ELR (cell line): ENCODE measurements at regions not wholly inside any gene's neighbourhood (a gene's known extent, or its start where the extent isn't known, plus 50 kb on each side); places are given as distances from the start of the nearest gene placed in this dataset.
A peak's percentile ranks its signal among the peaks of the same experiment; 100 is the strongest.

ENCODE experiments used
- DNase-seq: peaks from one replicate; pipeline ENCODE4 v3.0.0-alpha.2; 2015; ENCODE audit warnings: low read depth

DNA sequence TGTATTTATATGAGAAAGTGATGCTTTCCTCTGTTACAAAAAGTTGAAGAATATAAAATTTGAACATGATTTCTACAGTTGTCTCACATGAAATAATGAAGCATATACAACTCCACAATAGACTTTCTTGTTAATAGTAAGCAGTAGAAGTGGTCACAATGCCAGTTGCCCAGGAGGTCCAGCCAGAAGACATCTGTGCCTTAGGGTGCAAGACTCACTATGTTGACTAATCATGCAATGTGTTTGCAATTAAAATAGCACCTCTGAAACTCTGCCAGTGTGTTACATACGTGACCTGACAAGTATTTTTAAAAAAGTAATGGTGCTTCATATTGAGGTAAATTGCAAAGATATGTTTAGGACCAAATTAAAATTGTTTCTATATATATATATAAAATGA is 547.2 kb downstream of the ETV1 start:
- no peak for DNase-seq

DNA sequence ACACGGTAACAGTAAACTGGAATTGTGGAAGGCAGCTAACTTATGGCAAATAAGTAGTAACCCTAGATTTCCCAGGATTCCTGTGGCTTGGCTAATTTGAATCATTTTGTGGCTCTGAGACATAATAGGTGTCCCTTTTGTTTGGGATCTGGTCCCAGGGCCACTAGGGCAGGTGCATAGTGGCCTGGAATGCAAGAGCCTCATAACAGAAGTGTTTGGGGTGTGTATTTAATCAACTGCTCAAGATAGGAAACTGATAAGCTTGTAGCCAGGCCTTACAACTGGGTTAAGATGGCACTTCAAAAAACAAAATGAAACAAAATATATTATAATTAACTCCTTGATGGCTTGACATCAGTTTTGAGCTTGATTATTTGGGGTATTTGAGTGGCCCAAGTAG is 541.8 kb downstream of the ETV1 start:
- no peak for DNase-seq

DNA sequence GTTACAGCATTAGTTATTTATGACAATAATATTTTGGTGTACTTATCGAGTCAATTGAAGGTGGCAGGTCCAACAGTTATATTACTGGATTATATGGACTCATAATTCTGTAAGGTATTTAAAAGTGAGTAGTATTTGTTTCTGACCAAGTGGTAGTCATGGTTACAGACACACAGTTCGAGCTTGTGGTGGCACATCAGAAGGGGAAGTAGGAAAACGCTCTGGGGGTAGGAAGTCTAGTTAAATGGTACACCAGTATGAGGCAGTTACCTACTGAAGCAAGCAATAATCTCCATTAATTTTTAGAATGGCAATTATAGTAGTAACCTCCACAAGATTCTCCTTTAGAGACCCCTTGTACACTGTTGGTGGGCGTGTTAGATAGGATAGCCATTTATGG is 541.2 kb downstream of the ETV1 start:
- DNase-seq = no peak

DNA sequence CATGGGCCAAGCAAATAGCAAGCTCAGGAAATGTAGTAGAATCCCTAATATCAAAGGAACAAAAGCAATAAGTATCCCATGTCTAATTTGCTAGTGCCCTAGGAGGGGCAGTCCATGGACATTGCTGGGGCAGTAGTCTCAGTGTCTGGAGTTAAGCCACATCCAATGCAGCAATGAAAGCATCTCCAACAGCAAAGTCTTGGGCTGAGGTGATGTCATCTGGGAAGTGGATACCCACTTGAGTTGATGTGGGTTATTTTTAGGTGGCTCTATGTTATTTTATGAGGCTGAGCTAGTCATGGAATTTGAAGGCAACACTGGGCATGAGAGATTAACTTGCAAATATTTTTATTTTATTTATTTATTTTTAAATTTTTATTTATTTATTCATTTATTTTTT is 540.0 kb downstream of the ETV1 start:
- DNase-seq = no peak

DNA sequence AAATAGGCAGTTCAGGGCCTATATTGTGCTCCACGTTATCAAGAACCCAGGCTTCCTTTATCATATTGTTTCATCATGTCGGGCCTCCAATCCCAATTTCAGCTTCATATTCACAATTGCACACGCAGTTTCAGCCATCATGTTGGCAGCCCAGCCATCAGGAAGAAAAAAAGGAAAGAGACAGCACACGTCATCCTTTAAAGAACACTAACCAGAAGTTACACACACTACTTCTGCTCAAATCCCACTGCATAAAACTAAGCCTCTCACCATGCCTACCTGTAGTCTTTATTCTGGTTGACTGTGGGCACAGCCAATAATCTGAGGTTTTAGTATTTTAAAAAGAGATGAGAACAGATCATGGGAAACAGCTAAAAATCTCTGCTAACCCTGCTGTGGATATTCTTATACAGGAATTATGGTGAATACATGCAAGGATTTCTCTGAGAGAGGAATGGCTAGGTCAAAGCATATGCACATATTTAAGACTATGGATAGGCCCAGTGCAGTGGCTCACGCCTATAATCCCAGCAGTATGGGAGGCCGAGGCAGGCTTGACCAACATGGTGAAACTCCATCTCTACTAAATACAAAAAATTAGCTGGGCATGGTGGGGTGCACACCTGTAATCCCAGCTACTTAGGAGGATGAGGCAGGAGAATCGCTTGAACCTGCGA is 534.4 kb downstream of the ETV1 start:
- DNase-seq = no peak

DNA sequence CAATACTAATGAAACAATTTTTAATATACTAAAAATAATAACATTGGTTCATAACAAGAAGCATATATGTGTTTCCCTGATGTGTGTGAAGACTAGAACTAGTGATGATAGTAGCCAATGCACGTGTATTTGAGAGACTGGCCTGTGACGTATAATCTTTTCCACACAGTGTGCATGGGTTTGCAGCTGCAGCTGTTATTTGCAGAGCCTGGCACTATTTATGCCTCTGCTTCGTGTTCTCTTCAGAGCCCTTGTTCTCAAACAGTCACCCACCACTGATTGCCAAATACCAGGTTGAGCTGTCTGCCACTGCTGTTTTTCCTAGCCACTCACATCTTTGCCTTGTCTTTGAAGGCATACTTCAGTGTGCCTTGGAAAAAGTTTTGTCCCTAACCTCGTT is 531.7 kb downstream of the ETV1 start:
- DNase-seq = no peak

DNA sequence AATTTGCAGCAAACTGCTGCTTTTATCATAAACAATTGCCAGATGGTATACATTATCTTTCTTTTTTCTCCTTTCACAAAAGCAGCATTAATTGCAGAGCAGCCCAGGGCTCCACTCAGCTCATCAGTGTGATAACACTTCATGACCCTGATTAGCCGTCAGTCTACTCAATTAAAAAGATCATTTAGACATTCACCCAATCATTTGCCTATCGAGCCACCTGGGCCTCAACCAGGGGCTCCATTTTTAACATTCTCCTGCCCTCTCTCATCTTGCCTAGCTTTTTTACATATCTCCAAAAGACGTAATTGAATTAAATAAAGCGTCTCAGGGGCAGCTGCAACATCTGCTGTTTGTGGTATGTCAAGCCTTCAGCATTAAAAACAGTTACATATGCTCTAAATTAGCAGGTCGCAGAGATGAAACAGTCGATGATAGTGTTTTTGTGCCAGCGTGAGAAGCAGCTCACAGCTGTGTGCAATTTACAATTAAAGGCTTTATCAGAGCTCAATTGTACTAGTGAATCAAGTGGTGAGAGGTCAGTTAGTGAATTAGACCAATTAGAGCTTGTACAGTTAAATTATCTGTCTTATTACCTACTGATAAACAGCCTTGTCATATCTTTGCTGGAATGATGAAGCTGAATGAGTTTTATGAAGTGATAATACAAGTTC is 522.5 kb downstream of the ETV1 start:
- DNase-seq = no peak

DNA sequence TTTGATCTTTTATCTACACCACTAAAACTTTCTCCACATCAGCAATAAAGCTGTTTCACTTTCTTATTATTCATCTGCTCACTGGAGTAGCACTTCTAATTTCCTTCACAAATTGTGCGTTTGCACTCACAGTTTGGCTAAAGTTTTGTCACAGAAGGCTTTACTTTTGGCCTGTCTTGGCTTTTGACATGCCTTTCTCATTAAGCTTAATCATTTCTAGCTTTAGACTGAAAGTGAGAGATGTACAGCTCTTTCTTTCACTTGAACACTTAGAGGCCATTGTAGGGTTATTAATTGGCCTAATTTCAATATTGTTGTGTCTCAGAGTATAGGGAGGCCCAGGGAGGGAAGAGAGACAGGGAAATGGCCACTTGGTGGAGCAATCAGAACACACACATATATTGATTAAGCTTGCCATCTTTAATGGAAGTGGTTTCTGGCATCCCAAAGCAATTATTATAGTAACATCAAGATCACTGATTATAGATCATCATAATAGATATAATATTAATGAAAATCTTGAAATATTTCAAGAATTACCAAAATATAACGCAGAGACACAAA is 512.5 kb downstream of the ETV1 start:
- DNase-seq = peak; percentile 16

DNA sequence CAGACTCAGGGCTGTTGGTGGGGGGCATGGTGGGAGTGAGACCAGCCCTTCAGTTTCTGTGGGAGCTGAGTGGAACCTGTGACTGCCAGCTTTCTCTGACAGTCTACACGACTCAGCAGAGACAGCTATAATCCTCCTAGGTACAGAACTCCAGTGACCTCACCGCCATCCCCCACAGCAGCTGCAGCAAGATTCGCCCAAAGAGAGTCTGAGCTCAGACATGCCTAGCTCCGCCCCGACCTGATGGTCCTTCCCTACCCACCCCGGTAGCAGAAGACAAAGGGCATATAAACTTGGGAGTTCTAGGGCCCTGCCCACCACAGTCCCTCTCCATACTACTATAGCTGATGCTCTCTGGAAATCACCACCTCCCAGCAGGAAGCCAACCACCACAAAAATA is 500.1 kb downstream of the ETV1 start:
- no peak for DNase-seq

DNA sequence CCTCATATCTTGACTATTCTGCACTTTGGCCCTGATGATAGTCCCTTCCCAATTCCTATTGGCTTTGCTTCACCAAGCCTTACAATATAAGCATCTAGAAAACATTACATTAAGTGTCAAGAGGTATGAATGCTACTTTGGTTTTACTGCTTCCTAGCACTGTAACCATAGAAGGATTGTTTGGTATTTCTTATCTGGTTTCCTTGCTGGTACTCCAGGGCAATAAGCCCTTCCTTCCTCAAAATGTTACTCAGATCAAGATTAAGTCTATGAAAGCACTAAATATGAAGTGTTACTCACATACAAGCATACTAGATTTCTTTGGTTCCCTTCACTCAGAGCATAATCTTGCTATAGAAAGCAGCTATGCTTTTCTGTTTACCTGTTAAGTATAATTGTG is 492.5 kb downstream of the ETV1 start:
- no peak for DNase-seq

DNA sequence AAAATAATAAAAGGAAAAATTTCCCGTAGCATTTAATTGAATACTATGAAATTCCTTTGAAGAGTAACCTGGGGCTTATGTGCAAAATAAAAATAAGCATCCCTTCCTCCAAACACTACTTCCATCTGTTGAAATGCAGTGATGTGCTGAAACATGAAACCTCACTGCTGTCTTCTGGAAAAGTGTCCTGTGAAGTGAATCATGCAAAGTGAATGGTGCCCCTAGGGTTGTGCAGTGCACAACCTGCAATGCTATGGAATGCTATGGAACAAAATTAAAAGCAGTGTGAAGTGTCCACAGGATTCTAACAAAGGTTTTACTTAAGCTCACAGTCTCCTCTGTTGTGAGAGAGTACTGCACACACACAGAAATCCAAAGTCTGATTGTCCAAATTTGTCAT is 480.9 kb downstream of the ETV1 start:
- peak; percentile 42 for DNase-seq

DNA sequence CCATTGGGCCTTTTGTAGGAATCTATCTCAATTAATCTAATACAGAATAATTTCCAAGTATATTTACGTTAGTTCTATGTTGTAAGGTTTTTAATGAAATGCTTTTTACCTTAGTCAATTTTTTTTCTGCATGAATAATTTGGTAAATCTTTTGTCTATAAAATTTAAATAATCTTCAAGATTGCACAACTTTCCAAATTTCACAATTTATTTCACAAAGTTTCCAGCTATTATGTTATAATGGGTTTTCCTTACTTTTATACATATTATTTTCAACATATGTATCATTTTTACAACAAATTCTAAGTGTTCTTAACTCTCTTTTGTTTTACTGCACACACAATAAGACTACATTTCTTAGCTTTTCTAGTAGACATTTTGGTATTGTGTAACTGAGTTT is 470.7 kb downstream of the ETV1 start:
- DNase-seq = no peak

DNA sequence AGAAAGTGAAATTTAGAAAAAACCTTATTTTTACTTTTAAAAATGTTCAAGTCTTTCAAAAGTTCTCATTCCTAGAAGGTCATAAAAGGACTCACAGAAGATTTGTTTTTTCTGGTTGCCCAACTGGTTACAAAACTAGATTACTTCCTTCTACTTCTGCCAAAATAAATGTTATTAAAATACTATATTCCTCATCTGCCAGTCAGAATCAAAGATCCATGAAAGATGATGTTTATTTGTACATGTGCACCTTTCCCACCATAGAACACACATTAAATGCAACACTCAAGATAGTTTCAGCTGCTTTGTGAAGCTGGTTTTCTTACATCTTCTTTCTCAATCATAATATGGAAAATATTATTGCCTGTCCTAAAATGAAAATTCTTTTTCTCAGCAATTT is 465.4 kb downstream of the ETV1 start:
- DNase-seq = no peak

DNA sequence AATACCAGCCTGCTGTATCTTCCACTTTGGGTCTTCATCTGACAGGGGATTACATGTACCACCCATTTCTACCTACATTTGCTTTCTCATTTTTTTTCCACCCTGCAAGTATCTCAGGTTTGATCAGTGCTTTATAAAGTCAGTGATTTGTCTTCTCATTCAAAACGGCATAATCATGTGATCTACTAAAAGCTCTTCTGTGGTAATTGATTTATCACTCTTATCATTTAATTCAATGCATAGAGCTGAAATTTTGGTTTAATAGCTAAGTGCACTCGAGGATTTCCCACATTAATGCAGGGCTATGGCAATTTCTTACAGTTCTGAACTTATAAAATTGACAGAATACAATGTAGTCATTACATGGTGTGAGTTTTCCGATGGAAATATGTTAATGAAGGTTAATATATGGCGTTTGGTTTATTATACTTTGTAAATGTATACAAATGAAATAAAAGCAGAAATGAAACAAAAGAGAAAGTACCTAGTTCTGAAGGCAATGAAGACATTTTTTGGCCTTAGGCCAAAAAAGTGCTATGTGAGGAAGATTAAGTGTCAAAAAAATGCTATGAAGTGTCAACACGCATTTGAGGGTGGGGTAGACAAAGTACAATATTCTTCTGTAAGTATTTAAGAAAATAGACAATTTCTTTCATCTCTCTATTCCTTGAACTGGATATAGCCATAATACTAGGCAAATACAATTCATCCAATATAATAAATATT is 457.3 kb downstream of the ETV1 start:
- DNase-seq = peak; percentile 22

DNA sequence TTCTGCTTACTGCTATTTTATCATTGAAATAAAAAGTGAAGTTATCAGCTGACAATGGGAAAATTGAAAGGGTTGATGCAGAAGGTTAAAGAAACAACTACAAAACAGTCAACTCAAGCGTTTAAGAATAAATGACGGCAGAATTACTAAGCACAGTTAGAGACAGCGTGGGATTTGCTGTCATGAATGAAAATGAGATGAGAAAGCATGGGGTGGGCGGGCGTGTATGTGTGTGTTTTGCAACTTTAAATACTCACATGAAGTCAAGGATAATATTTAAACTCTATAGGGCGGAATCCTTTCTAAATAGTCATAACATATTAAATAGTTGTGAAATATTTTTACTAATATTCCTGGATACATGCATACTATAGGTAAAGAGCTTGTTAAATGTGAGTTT is 450.8 kb downstream of the ETV1 start:
- DNase-seq = peak; percentile 46

DNA sequence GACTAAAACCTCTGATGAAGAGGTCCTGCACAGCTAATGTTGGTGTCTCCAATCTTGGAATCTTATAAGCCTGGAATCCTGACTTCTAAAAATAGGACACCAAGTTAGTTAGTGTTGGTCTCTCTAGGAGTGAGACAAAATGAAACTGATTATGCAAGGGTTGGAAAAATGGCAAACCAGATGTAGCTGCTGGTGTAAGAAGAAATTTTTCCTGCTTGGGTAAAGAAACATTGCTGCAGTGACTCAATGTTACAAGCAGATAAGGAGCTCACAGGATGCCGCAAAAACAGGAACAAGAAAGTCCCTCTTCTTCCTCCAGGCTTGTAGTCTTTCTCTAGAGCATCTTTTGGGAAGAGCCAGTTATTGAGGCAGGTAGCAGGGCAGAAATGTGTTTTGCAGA is 449.0 kb downstream of the ETV1 start:
- peak; percentile 56 for DNase-seq

DNA sequence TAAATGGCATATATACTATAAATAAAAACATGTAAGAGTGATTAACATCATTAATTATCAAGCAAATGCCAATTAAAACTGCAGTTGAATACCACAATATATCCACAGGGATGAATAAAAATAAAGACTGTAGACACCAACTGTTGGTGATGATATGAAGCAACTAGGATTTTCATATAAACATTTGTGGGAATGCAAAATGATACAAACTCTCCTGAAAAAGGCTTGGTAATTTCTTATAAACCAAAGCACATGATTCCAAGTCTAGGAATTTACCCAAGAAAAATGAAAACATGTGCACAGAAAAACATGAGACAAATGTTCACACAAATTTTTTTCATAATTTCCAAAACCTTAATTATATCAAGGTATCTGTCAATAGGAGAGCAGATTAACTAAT is 448.1 kb downstream of the ETV1 start:
- DNase-seq = no peak

DNA sequence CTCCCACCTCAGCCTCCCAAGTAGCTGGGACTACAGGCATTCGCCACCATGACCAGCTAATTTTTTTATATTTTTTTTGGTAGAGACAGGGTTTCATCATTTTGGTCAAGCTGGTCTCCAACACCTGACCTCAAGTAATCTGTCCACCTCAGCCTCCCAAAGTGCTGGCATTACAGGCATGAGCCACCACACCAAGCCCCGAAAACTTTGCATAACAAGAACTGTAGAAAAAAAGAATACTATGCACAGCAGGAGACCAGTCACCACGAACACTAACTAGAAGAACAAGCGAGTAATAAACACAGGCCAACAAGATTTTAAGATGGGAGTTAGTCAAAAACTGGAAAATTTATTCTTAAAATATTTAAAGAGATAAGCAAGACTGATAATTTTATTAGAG is 447.0 kb downstream of the ETV1 start:
- no peak for DNase-seq

DNA sequence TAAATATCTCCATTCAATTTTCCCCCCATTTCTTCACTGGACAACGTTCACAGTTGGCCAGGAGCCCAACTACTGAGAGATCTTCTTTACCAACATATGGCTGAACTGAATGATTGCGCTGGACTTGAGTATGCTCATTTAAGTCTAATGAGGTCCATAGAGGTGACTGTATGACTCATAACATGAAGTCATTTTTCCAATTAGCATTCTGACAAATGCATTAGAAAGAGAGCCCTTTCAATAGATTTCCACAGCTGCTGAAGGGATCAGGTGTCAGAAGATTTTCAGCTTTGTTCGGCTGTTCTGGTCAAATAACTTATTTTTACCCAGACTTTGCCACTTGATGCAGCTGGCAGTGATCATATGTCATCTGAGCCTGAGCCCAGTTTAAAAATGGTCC is 438.0 kb downstream of the ETV1 start:
- DNase-seq = peak; percentile 6

DNA sequence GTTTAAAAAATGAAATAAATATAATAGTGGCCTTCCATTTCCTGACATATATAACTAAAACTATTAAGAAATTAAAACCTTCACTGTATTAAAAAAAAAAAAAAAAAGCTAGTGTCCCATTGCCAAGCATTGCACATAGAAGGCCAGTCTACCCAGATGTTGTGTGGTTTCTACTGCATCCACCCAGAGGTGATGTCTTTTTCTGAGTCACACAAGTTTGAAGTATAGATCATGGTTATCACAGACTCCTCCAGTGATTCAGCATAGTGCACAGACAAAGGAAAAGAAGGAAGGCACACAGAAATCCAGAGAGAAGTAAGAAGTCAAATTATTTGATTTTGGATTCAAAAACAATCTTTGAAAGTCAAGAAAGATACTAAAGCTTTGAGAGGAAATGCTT is 429.0 kb downstream of the ETV1 start:
- peak; percentile 83 for DNase-seq

DNA sequence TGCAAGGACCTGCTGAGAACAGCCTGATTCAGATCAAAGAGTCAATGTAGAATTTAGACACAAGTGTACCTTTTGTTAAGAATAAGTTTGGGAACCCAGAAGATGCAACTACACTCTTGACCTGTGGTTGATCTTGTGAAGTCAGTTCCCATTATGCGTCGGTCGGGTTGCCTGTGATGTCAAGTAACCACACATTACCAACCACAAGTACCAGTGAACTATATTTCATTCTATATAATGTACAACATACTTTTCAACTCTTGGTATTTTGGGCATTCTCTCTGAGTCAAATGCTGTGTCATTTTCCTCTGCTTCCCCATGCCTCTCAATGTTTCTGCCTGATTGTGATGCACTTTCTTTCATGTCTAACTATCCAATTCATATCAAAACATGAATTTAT is 426.2 kb downstream of the ETV1 start:
- no peak for DNase-seq

DNA sequence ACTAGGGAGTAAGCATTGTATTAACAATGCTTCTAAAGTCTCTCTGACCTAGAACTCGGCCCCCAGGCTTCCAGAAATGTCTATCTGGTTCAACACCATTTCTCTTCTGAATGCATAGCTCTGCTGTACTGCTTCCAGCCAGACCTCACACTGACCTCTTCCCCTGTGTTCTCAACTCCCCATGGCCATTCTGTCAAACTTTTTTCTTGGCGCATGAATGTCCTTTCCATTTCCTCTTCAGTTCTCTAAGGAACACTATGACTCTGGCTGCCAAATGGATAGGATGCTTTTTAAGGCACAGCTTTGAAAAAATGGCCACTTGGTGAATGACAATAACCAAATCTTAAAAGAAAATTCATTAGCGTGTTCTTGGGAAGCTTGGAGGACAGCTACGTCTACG is 425.8 kb downstream of the ETV1 start:
- DNase-seq = no peak

DNA sequence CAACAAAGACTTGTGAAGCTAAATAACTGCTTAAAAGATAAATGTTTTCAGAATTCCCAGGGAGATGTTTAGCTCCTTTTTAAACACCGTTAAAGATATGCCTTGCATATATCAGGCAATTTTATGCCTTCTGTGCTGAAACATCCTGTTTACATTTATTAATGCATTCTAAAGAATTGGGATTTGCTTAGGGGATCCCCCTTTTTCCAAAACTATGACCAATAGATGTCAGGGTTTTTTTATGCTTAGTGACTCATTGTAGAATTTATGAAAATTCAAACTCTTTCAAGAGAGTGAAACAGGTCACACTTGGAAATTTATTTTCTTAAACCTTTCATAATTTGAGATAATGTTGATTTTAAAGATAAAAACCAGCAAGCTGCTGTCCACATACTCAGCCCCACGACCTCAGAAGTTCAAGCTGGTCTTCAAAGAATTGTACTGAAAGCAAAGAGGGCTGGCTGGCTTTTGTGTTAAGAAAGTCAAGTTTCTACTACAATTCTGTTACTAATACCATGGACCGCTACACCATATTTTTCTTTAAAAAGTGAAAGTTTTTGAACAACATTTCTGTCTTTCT is 411.8 kb downstream of the ETV1 start:
- DNase-seq = peak; percentile 69
